Vagina (tissue), 2 donors: ENCODE measurements at regions not wholly inside any gene's neighbourhood (a gene's known extent, or its start where the extent isn't known, plus 50 kb on each side); places are given as distances from the start of the nearest gene placed in this dataset.

Source experiments
- POLR2A ChIP-seq, 2 donors: fragments of 450-650 bp; IDR thresholded peaks; one replicate each; pipeline ENCODE4 v1.6.1; 2017; ENCODE audit warnings: antibody characterized with exemption in 2 of 2, mild to moderate bottlenecking in 2 of 2, moderate library complexity in 2 of 2
- TF ChIP-seq, protein P1 (sequence below), 3 experiments: fragments of 450-650 bp in 2 of 3; fragments of 200-600 bp in 1 of 3; sonication (generic) in 1 of 3; IDR thresholded peaks; one replicate each; pipeline ENCODE4 v1.5.1; 2017 to 2019; ENCODE audit warnings: antibody characterized with exemption in 3 of 3, mild to moderate bottlenecking in 2 of 3, moderate library complexity in 2 of 3

DNA sequence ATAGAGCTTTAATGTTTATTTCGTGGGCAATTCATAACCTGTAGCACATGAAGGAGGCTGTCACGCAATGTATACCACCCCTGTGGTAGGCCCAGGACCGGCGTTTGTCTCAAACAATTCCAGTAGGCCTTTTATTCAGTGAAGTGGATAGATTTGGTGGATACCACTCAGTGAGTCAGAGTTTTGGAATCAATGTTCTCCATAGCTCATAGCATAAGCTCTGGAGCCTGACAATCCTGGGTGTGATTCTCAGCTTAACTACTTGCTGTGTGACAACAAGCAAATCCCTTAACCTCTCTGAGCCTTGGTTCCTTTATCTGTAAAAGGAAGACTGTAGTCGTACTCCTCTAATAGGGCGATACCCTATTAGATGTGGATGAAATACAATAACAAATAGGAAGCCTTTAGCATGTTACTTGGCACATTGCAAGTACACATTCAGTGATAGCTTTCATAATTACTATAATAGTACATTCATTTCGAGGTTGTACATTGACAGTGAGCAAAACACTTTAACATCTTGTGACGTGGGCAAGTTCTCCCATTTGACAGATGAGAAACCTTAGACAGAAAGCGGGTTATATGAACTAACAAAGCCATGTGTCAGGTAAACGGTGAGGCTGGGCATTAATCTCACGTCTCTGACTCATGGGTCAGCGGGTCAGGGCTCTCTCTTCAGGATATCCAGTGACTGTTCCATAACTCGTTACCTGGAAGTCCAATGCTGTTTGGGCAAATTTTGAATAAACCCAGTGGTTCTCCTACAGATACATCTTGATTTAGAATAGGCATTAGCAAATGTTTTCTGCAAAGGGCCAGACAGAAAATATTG is 130.8 kb downstream of the C9orf152 start:
- TF ChIP-seq, protein P1, sequence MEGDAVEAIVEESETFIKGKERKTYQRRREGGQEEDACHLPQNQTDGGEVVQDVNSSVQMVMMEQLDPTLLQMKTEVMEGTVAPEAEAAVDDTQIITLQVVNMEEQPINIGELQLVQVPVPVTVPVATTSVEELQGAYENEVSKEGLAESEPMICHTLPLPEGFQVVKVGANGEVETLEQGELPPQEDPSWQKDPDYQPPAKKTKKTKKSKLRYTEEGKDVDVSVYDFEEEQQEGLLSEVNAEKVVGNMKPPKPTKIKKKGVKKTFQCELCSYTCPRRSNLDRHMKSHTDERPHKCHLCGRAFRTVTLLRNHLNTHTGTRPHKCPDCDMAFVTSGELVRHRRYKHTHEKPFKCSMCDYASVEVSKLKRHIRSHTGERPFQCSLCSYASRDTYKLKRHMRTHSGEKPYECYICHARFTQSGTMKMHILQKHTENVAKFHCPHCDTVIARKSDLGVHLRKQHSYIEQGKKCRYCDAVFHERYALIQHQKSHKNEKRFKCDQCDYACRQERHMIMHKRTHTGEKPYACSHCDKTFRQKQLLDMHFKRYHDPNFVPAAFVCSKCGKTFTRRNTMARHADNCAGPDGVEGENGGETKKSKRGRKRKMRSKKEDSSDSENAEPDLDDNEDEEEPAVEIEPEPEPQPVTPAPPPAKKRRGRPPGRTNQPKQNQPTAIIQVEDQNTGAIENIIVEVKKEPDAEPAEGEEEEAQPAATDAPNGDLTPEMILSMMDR (IDR thresholded peaks at IDR 0.05): no peak
- no peak for TF ChIP-seq POLR2A (IDR thresholded peaks at IDR 0.05)
